Activated CD4-positive, alpha-beta memory T cell treated with anti-CD3 and anti-CD28 coated beads, Interleukin-2, amount 10 ng/mL, durations not matched to agents 7 days and 5 days (primary cell): ENCODE measurements at regions not wholly inside any gene's neighbourhood (a gene's known extent, or its start where the extent isn't known, plus 50 kb on each side); places are given as distances from the start of the nearest gene placed in this dataset.
"Not testable (repeated sequence)": the region's sequence is repeated elsewhere in the genome, so short reads cannot be mapped to it uniquely, and the experiment has no call there.

ENCODE experiments used
- CTCF ChIA-PET: fragments of 350-600 bp; sonication (Branson Sonifier 250); formaldehyde crosslinking; loops from one replicate; lab custom pipeline; 2021; ENCODE audit warnings: antibody characterized with exemption, inconsistent platforms; lab: Charles Lee
- POLR2A ChIA-PET: fragments of 350-600 bp; sonication (Branson Sonifier 250); formaldehyde crosslinking; loops from one replicate; lab custom pipeline; 2021; ENCODE audit warnings: antibody characterized with exemption; lab: Charles Lee
- DNase-seq: peaks from one replicate; pipeline ENCODE4 v3.0.0-alpha.2; 2020
- H3K27ac Mint-ChIP-seq: one replicate; pipeline ENCODE4 v1.8.0; 2021; ENCODE audit warnings: mild to moderate bottlenecking, mixed read lengths
- H3K27me3 Mint-ChIP-seq: one replicate; pipeline ENCODE4 v1.8.0; 2021; ENCODE audit warnings: mixed read lengths
- H3K36me3 Mint-ChIP-seq: one replicate; pipeline ENCODE4 v1.8.0; 2021; ENCODE audit warnings: low read depth, mixed read lengths
- H3K4me1 Mint-ChIP-seq: one replicate; pipeline ENCODE4 v1.8.0; 2021; ENCODE audit warnings: mixed read lengths
- H3K4me3 Mint-ChIP-seq: one replicate; pipeline ENCODE4 v1.8.0; 2021; ENCODE audit warnings: mild to moderate bottlenecking, mixed read lengths
- H3K9me3 Mint-ChIP-seq: one replicate; pipeline ENCODE4 v1.8.0; 2021; ENCODE audit warnings: mixed read lengths

GRCh38 chr20:53862490-53862889 is 207.9 kb downstream of the BCAS1 start:
- peaks cover 49% of the 10 kb centered on the region for H3K4me1 Mint-ChIP-seq
- CTCF ChIA-PET, H3K36me3 Mint-ChIP-seq, H3K27me3 Mint-ChIP-seq, DNase-seq, H3K27ac Mint-ChIP-seq, H3K4me3 Mint-ChIP-seq, H3K9me3 Mint-ChIP-seq: not testable (repeated sequence)
- POLR2A ChIA-PET: interaction anchor here (1.1 to 2.3 kb wide), 3 partner anchors 19 to 209 kb away, joined by 3 to 6 read pairs (median 5); no protein-coding TSS in a partner anchor

GRCh38 chr20:53862136-53862397 is 208.3 kb downstream of the BCAS1 start:
- H3K9me3 Mint-ChIP-seq, DNase-seq, H3K27ac Mint-ChIP-seq, H3K27me3 Mint-ChIP-seq, H3K36me3 Mint-ChIP-seq, H3K4me3 Mint-ChIP-seq, CTCF ChIA-PET: not testable (repeated sequence)
- peaks cover 47% of the 10 kb centered on the region for H3K4me1 Mint-ChIP-seq
- POLR2A ChIA-PET: interaction anchor here (1.1 to 2.2 kb wide), 2 partner anchors 19 to 209 kb away, joined by 3 to 5 read pairs; no protein-coding TSS in a partner anchor

- POLR2A ChIA-PET: no interaction called here
- no peak for DNase-seq
- H3K27me3 Mint-ChIP-seq: no peaks in the 10 kb centered on the region
- H3K27ac Mint-ChIP-seq: no peak overlapping the region
- no peaks in the 10 kb centered on the region for H3K36me3 Mint-ChIP-seq
- CTCF ChIA-PET: no interaction called here
- no peaks in the 10 kb centered on the region for H3K9me3 Mint-ChIP-seq
- no peak overlapping the region for H3K4me3 Mint-ChIP-seq
- H3K4me1 Mint-ChIP-seq: peaks cover 28% of the 10 kb centered on the region
These were observed 210.7 kb downstream of the BCAS1 start for GRCh38 chr20:53859684-53860083.

- H3K4me1 Mint-ChIP-seq: peaks cover 23% of the 10 kb centered on the region
- H3K36me3 Mint-ChIP-seq, H3K4me3 Mint-ChIP-seq, POLR2A ChIA-PET, DNase-seq, CTCF ChIA-PET, H3K27ac Mint-ChIP-seq, H3K27me3 Mint-ChIP-seq, H3K9me3 Mint-ChIP-seq: not testable (repeated sequence)
These were observed 211.4 kb downstream of the BCAS1 start for GRCh38 chr20:53859009-53859408.

- H3K4me3 Mint-ChIP-seq, H3K36me3 Mint-ChIP-seq, CTCF ChIA-PET, H3K27me3 Mint-ChIP-seq, POLR2A ChIA-PET, H3K27ac Mint-ChIP-seq, H3K9me3 Mint-ChIP-seq, DNase-seq: not testable (repeated sequence)
- peaks cover 19% of the 10 kb centered on the region for H3K4me1 Mint-ChIP-seq
These were observed 211.9 kb downstream of the BCAS1 start for GRCh38 chr20:53858516-53858915.

GRCh38 chr20:53857723-53858236 is 212.6 kb downstream of the BCAS1 start:
- H3K4me1 Mint-ChIP-seq: peaks cover 14% of the 10 kb centered on the region
- POLR2A ChIA-PET: no interaction called here
- no peak for DNase-seq
- CTCF ChIA-PET: interaction anchor here (0.9 to 1.5 kb wide), 2 partner anchors 8 to 58 kb away, joined by 4 to 7 read pairs; no protein-coding TSS in a partner anchor
- H3K4me3 Mint-ChIP-seq: no peak overlapping the region
- H3K27ac Mint-ChIP-seq: no peak overlapping the region
- H3K27me3 Mint-ChIP-seq: no peaks in the 10 kb centered on the region
- H3K9me3 Mint-ChIP-seq: no peaks in the 10 kb centered on the region
- H3K36me3 Mint-ChIP-seq: no peaks in the 10 kb centered on the region

GRCh38 chr20:53856300-53857295 is 213.8 kb downstream of the BCAS1 start:
- no peak overlapping the region for H3K27ac Mint-ChIP-seq
- ChIA-PET POLR2A (interaction anchor here (0.6 to 1.6 kb wide), 2 partner anchors 8 to 10 kb away, joined by 3 to 4 read pairs; no protein-coding TSS in a partner anchor), CTCF (interaction anchor here (0.9 to 1.5 kb wide), 2 partner anchors 10 to 60 kb away, joined by 4 to 7 read pairs; no protein-coding TSS in a partner anchor)
- peaks cover 13% of the 10 kb centered on the region for H3K4me1 Mint-ChIP-seq
- H3K9me3 Mint-ChIP-seq: no peaks in the 10 kb centered on the region
- H3K4me3 Mint-ChIP-seq: no peak overlapping the region
- H3K36me3 Mint-ChIP-seq: no peaks in the 10 kb centered on the region
- no peak for DNase-seq
- no peaks in the 10 kb centered on the region for H3K27me3 Mint-ChIP-seq

- peaks cover 13% of the 10 kb centered on the region for H3K4me1 Mint-ChIP-seq
- no peaks in the 10 kb centered on the region for H3K36me3 Mint-ChIP-seq
- DNase-seq: no peak
- no peak overlapping the region for H3K4me3 Mint-ChIP-seq
- ChIA-PET CTCF (no interaction called here), POLR2A (interaction anchor here (0.6 to 1.6 kb wide), 2 partner anchors 9 to 10 kb away, joined by 3 to 4 read pairs; no protein-coding TSS in a partner anchor)
- no peaks in the 10 kb centered on the region for H3K27me3 Mint-ChIP-seq
- H3K27ac Mint-ChIP-seq: no peak overlapping the region
- no peaks in the 10 kb centered on the region for H3K9me3 Mint-ChIP-seq
These were observed 214.7 kb downstream of the BCAS1 start for GRCh38 chr20:53855733-53856132.

- POLR2A ChIA-PET, H3K9me3 Mint-ChIP-seq, H3K27ac Mint-ChIP-seq, H3K36me3 Mint-ChIP-seq, H3K4me3 Mint-ChIP-seq, H3K27me3 Mint-ChIP-seq, DNase-seq: not testable (repeated sequence)
- H3K4me1 Mint-ChIP-seq: peaks cover 15% of the 10 kb centered on the region
- CTCF ChIA-PET: interaction anchor here (0.7 kb wide), 1 partner anchor 80 kb away, joined by 3 read pairs; no protein-coding TSS in a partner anchor
These were observed 215.8 kb downstream of the BCAS1 start for GRCh38 chr20:53854609-53854926.

GRCh38 chr20:53853111-53853713 is 217.2 kb downstream of the BCAS1 start:
- DNase-seq: no peak
- ChIA-PET CTCF (no interaction called here), POLR2A (no interaction called here)
- Mint-ChIP-seq H3K27ac (no peak overlapping the region), H3K36me3 (no peaks in the 10 kb centered on the region), H3K4me3 (no peak overlapping the region), H3K9me3 (no peaks in the 10 kb centered on the region), H3K27me3 (no peaks in the 10 kb centered on the region), H3K4me1 (peaks cover 17% of the 10 kb centered on the region)

GRCh38 chr20:53852691-53853090 is 217.7 kb downstream of the BCAS1 start:
- no peak for DNase-seq
- Mint-ChIP-seq H3K36me3 (no peaks in the 10 kb centered on the region), H3K4me3 (no peak overlapping the region), H3K9me3 (no peaks in the 10 kb centered on the region), H3K4me1 (peaks cover 18% of the 10 kb centered on the region), H3K27me3 (no peaks in the 10 kb centered on the region), H3K27ac (no peak overlapping the region)
- CTCF ChIA-PET: no interaction called here
- POLR2A ChIA-PET: no interaction called here

- H3K36me3 Mint-ChIP-seq: no peaks in the 10 kb centered on the region
- POLR2A ChIA-PET: no interaction called here
- H3K27me3 Mint-ChIP-seq: no peaks in the 10 kb centered on the region
- peaks cover 20% of the 10 kb centered on the region for H3K4me1 Mint-ChIP-seq
- H3K27ac Mint-ChIP-seq: no peak overlapping the region
- no peak overlapping the region for H3K4me3 Mint-ChIP-seq
- CTCF ChIA-PET: no interaction called here
- H3K9me3 Mint-ChIP-seq: no peaks in the 10 kb centered on the region
- no peak for DNase-seq
These were observed 218.4 kb downstream of the BCAS1 start for GRCh38 chr20:53852014-53852413.

- Mint-ChIP-seq H3K4me3 (no peak overlapping the region), H3K4me1 (peaks cover 30% of the 10 kb centered on the region), H3K27me3 (no peaks in the 10 kb centered on the region), H3K36me3 (no peaks in the 10 kb centered on the region), H3K27ac (no peak overlapping the region), H3K9me3 (no peaks in the 10 kb centered on the region)
- DNase-seq: no peak
- POLR2A ChIA-PET: no interaction called here
- CTCF ChIA-PET: no interaction called here
These were observed 220.1 kb downstream of the BCAS1 start for GRCh38 chr20:53850319-53850718.
